ENCODE measurements at regions not wholly inside any gene's neighbourhood (a gene's known extent, or its start where the extent isn't known, plus 50 kb on each side); places are given as distances from the start of the nearest gene placed in this dataset.

DNA sequence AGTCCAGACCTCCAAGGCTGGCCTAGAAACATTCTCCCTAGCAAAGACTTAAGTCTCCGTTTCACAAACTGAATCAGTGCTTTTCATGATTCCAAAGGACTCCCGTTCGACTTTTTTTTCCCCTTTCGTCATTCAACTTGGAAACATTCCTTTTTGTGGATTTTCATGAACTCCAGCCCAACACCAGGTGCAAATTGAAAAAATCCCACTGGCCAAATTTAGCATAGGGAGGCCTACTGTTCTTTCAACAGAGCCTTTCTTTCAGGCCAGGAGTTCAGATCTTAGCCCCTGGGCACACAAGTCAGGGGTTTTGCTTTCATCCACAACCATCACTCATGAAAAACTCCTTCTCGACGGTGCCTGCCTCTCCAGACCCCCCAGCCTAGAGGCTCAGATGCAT lies 285.3 kb downstream of the PIK3R1 start:
- in situ Hi-C loops (cut with MboI) (no loop called here), intact Hi-C loops (cut with micrococcal nuclease) (no loop called here)
- H3K9me3 ChIP-seq (replicated peaks; ENCODE audit: control insufficient read depth, insufficient read depth, low read depth, low read length), result peaks cover 7% of the 10 kb centered on the region
- no peak overlapping the region for H3K4me2 ChIP-seq (ENCODE audit: insufficient read depth, low read length)
- FAIRE-seq, result no peak
- no peak for ATAC-seq
- H3K27ac ChIP-seq (ENCODE audit: extremely low read depth, low read depth, low read length), result no peak overlapping the region
- no peaks in the 10 kb centered on the region for H4K20me1 ChIP-seq (replicated peaks; ENCODE audit: control insufficient read depth, insufficient read depth, low read length)
- 1% methylated on average over 6 of the region's 6 CpGs for WGBS (ENCODE audit: insufficient coverage, low coverage, missing lambda C conversion rate)
- no peaks in the 10 kb centered on the region for H3K27me3 ChIP-seq (ENCODE audit: control insufficient read depth in 2 of 2, insufficient read depth in 2 of 2, low read length in 2 of 2)
- TF ChIP-seq ZNF695 (CRISPR knock-in tag; IDR thresholded peaks at IDR 0.05) (no peak), ZNF324 (CRISPR knock-in tag; IDR thresholded peaks at IDR 0.05) (no peak), SLC30A9 (CRISPR knock-in tag; IDR thresholded peaks at IDR 0.05) (no peak), RHOXF2B (CRISPR knock-in tag; conservative IDR thresholded peaks at IDR 0.05) (no peak), NEUROD1 (IDR thresholded peaks at IDR 0.05; ENCODE audit: borderline replicate concordance, low read depth, low read length, partially characterized antibody) (no peak), ESRRA (IDR thresholded peaks at IDR 0.05; ENCODE audit: borderline replicate concordance, low read depth) (no peak), NFATC3 (IDR thresholded peaks at IDR 0.05) (no peak), KLF10 (CRISPR knock-in tag; IDR thresholded peaks at IDR 0.05) (no peak), NONO (IDR thresholded peaks at IDR 0.05; ENCODE audit: low read depth in 2 of 2, low read length in 1 of 2) (no peak), SMARCA4 (IDR thresholded peaks at IDR 0.05) (no peak), ZC3H4 (CRISPR knock-in tag; IDR thresholded peaks at IDR 0.05; ENCODE audit: borderline replicate concordance) (no peak), ZKSCAN3 (CRISPR knock-in tag; IDR thresholded peaks at IDR 0.05) (no peak), GTF2F1 (IDR thresholded peaks at IDR 0.05; ENCODE audit: low read depth, low read length) (no peak), ZNF212 (CRISPR knock-in tag; IDR thresholded peaks at IDR 0.05) (no peak), EP300 (IDR thresholded peaks at IDR 0.05; ENCODE audit: low read length) (no peak), ZNF584 (CRISPR knock-in tag; IDR thresholded peaks at IDR 0.05; ENCODE audit: low read depth) (no peak)
- TF ChIP-seq, protein P1, sequence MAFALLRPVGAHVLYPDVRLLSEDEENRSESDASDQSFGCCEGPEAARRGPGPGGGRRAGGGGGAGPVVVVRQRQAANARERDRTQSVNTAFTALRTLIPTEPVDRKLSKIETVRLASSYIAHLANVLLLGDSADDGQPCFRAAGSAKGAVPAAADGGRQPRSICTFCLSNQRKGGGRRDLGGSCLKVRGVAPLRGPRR (CRISPR knock-in tag; IDR thresholded peaks at IDR 0.05), result no peak
- H3K9me1 ChIP-seq (ENCODE audit: control insufficient read depth, insufficient read depth, low read length), result no peaks in the 10 kb centered on the region
- CTCF ChIA-PET (ENCODE audit: low intra/inter-chr PET ratio), result no interaction called here
- no peak overlapping the region for H3K9ac ChIP-seq (ENCODE audit: insufficient read depth in 1 of 2, low read depth in 2 of 2, low read length in 2 of 2)
- POLR2A ChIA-PET, result no interaction called here
- no peak for DNase-seq (ENCODE audit: extremely low read depth in 1 of 4, low spot score in 3 of 4)
- no peak overlapping the region for H3K4me3 ChIP-seq
- H2AFZ ChIP-seq (ENCODE audit: low read depth, low read length), result no peak overlapping the region
- no peaks in the 10 kb centered on the region for H3K4me1 ChIP-seq (replicated peaks in 1 of 2; ENCODE audit: control insufficient read depth in 2 of 2, insufficient read depth in 2 of 2, low read length in 2 of 2)
- no peaks in the 10 kb centered on the region for H3K79me2 ChIP-seq (ENCODE audit: control insufficient read depth, insufficient read depth, low read length)
- no peaks in the 10 kb centered on the region for H3K36me3 ChIP-seq (ENCODE audit: control insufficient read depth, insufficient read depth, low read length)
- BruUV-seq (replicated peaks), result no TSS peak

Data from K562 (cell line).